NOMO-1 (cell line): ENCODE measurements at regions not wholly inside any gene's neighbourhood (a gene's known extent, or its start where the extent isn't known, plus 50 kb on each side); places are given as distances from the start of the nearest gene placed in this dataset.

ENCODE experiments used
- DNase-seq, 2 experiments: peaks; one replicate each; lab custom pipeline; 2025; ENCODE audit not compliant: unreplicated experiment in 2 of 2; lab: John Stamatoyannopoulos, UW

GRCh38 chr6:105799056-105799455 lies 287.1 kb upstream of the PRDM1 start:
- DNase-seq: no peak

GRCh38 chr6:105797983-105798453 lies 288.1 kb upstream of the PRDM1 start:
- DNase-seq: peak in 1 of 2 experiments; percentile 41

GRCh38 chr6:105797286-105797979 lies 288.7 kb upstream of the PRDM1 start:
- no peak for DNase-seq

- DNase-seq: no peak
Observed at GRCh38 chr6:105795913-105796517, 290.1 kb upstream of the PRDM1 start.

GRCh38 chr6:105795366-105795765 lies 290.8 kb upstream of the PRDM1 start:
- DNase-seq: no peak

GRCh38 chr6:105794870-105795269 lies 291.3 kb upstream of the PRDM1 start:
- DNase-seq: no peak

GRCh38 chr6:105794239-105794638 lies 291.9 kb upstream of the PRDM1 start:
- DNase-seq: peak; percentile 52 to 76

- peak; percentile 71 to 76 for DNase-seq
Observed at GRCh38 chr6:105793130-105793529, 293.0 kb upstream of the PRDM1 start.

- peak; percentile 44 to 56 for DNase-seq
Observed at GRCh38 chr6:105791583-105792318, 294.4 kb upstream of the PRDM1 start.

GRCh38 chr6:105791179-105791578 lies 295.0 kb upstream of the PRDM1 start:
- no peak for DNase-seq

GRCh38 chr6:105790635-105791034 lies 295.5 kb upstream of the PRDM1 start:
- no peak for DNase-seq

GRCh38 chr6:105789935-105790334 lies 296.2 kb upstream of the PRDM1 start:
- no peak for DNase-seq

GRCh38 chr6:105787747-105788146 lies 298.4 kb upstream of the PRDM1 start:
- DNase-seq: no peak

GRCh38 chr6:105786890-105787655 lies 299.1 kb upstream of the PRDM1 start:
- DNase-seq: no peak

- peak; percentile 31 to 44 for DNase-seq
Observed at GRCh38 chr6:105786449-105786848, 299.7 kb upstream of the PRDM1 start.

GRCh38 chr6:105785066-105785811 lies 300.9 kb upstream of the PRDM1 start:
- peak; percentile 86 to 88 for DNase-seq

GRCh38 chr6:105784179-105784578 lies 302.0 kb upstream of the PRDM1 start:
- no peak for DNase-seq

GRCh38 chr6:105783333-105783935 lies 302.7 kb upstream of the PRDM1 start:
- peak; percentile 28 to 64 for DNase-seq

GRCh38 chr6:105781915-105782314 lies 304.2 kb upstream of the PRDM1 start:
- DNase-seq: no peak

GRCh38 chr6:105781248-105781647 lies 304.9 kb upstream of the PRDM1 start:
- no peak for DNase-seq
